GM12878 (cell line): ENCODE measurements at regions not wholly inside any gene's neighbourhood (a gene's known extent, or its start where the extent isn't known, plus 50 kb on each side); places are given as distances from the start of the nearest gene placed in this dataset.

Source experiments
- ATAC-seq: fragments of 200-7000 bp; cut with Tn5 transposase; 3 replicates; pipeline ENCODE4 v1.9.1; 2020; ENCODE audit warnings: mild to moderate bottlenecking, moderate library complexity
- BruUV-seq: library from RNA; stranded (reverse); fragments of 400-500 nt; replicated peaks from 2 replicates; lab custom pipeline; 2021; lab: Mats Ljungman, UMichigan
- CTCF ChIA-PET: fragments of 300-600 bp; sonication (Branson Sonifier 250); formaldehyde crosslinking; extraction: SDS; loops from one replicate; lab custom pipeline; 2021; ENCODE audit warnings: inconsistent platforms; lab: Yijun Ruan, JAX
- POLR2A ChIA-PET: fragments of 350-600 bp; formaldehyde crosslinking; extraction: SDS; loops from one replicate; lab custom pipeline; 2021; ENCODE audit warnings: inconsistent platforms; lab: Charles Lee
- RAD21 ChIA-PET: fragments of 300-600 bp; sonication (Branson Sonifier 250); formaldehyde crosslinking; loops from one replicate; lab custom pipeline; 2023; ENCODE audit warnings: antibody characterized with exemption; ENCODE audit not compliant: unreplicated experiment; lab: Charles Lee
- SMC1A ChIA-PET: fragments of 300-600 bp; sonication (Branson Sonifier 250); formaldehyde crosslinking; loops from one replicate; lab custom pipeline; 2023; ENCODE audit not compliant: unreplicated experiment, uncharacterized antibody; lab: Charles Lee
- DNase-seq: peaks from one replicate; pipeline ENCODE4 v3.0.0-alpha.2; 2011; ENCODE audit warnings: low read depth, low spot score
- FAIRE-seq: peaks from 3 replicates; lab custom pipeline; 2011; peaks lifted over from hg19 to GRCh38; lab: Jason Lieb, UNC
- H2AFZ ChIP-seq: 2 replicates; pipeline ENCODE4 v1.6.0; 2011; ENCODE audit warnings: low read depth, low read length, control low read depth; ENCODE audit not compliant: control insufficient read depth
- H3K27ac ChIP-seq: 2 replicates; pipeline ENCODE4 v1.5.1; 2011; ENCODE audit warnings: control low read depth; ENCODE audit not compliant: control insufficient read depth, insufficient read depth
- H3K27me3 ChIP-seq, 2 experiments: replicated peaks in 1 of 2; 2 replicates each; pipeline versions ENCODE4 v1.6.0 to v1.6.1; 2011; ENCODE audit warnings: low read length in 1 of 2; ENCODE audit not compliant: control insufficient read depth in 2 of 2, insufficient read depth in 2 of 2
- H3K36me3 ChIP-seq, 2 experiments: 2 replicates each; pipeline ENCODE4 v1.5.1; 2011; ENCODE audit warnings: low read length in 1 of 2; ENCODE audit not compliant: control insufficient read depth in 2 of 2, insufficient read depth in 2 of 2
- H3K4me1 ChIP-seq: 2 replicates; pipeline ENCODE4 v1.6.1; 2011; ENCODE audit warnings: mild to moderate bottlenecking, low read length, moderate library complexity, mixed read lengths; ENCODE audit not compliant: control insufficient read depth, insufficient read depth
- H3K4me2 ChIP-seq: 2 replicates; pipeline ENCODE4 v1.6.0; 2011; ENCODE audit warnings: control low read depth; ENCODE audit not compliant: control insufficient read depth, insufficient read depth
- H3K4me3 ChIP-seq: fragments of 200-600 bp; sonication (generic); 2 replicates; pipeline ENCODE4 v1.5.1; 2016
- H3K79me2 ChIP-seq: 2 replicates; pipeline ENCODE4 v1.6.0; 2011; ENCODE audit warnings: low read length; ENCODE audit not compliant: control insufficient read depth, insufficient read depth
- H3K9ac ChIP-seq: 2 replicates; pipeline ENCODE4 v1.8.0; 2011; ENCODE audit warnings: low read length, control low read depth, mixed read lengths; ENCODE audit not compliant: control insufficient read depth, insufficient read depth
- H3K9me3 ChIP-seq: replicated peaks from 3 replicates; pipeline ENCODE4 v1.5.1; 2011; ENCODE audit warnings: mild to moderate bottlenecking, low read length; ENCODE audit not compliant: control insufficient read depth, insufficient read depth
- H4K20me1 ChIP-seq: 2 replicates; pipeline ENCODE4 v1.6.0; 2011; ENCODE audit not compliant: control insufficient read depth, insufficient read depth
- CBFB ChIP-seq: IDR thresholded peaks from 2 replicates; pipeline ENCODE4 v1.6.1; 2016; ENCODE audit warnings: antibody characterized with exemption, low read depth
- LARP7 ChIP-seq: fragments of 450-650 bp; IDR thresholded peaks from 2 replicates; pipeline ENCODE4 v1.6.1; 2017; ENCODE audit warnings: mild to moderate bottlenecking
- NBN ChIP-seq: fragments of 450-650 bp; IDR thresholded peaks from 2 replicates; pipeline ENCODE4 v1.6.1; 2016
- NR2C2 ChIP-seq: IDR thresholded peaks from 2 replicates; pipeline ENCODE4 v1.6.1; 2011; ENCODE audit warnings: borderline replicate concordance, low read depth; ENCODE audit not compliant: control insufficient read depth, insufficient read length
- RELA ChIP-seq: fragments of 450-650 bp; IDR thresholded peaks from 2 replicates; pipeline ENCODE4 v1.8.0; 2014; ENCODE audit warnings: borderline replicate concordance; ENCODE audit not compliant: partially characterized antibody
- SIN3A ChIP-seq: IDR thresholded peaks from 2 replicates; pipeline ENCODE4 v1.6.1; 2012; ENCODE audit warnings: low read depth, low read length, improper control_type of control experiment
- WGBS: methylation state at CpG from one replicate; pipeline ENCODE4 v1.1.6; 2016; ENCODE audit warnings: low lambda C conversion rate; ENCODE audit not compliant: insufficient replicate concordance, insufficient coverage; ENCODE audit errors: missing lambda C conversion rate; 5-methylcytosine and 5-hydroxymethylcytosine counted together
- in situ Hi-C: fragments of 300-500 bp; cut with MboI; formaldehyde crosslinking; loops from 9 replicates; pipeline ENCODE4 v1.14.3; 2018; ENCODE audit warnings: mixed read lengths
- intact Hi-C: fragments of 100-400 bp; cut with micrococcal nuclease; formaldehyde crosslinking; loops from one replicate; pipeline ENCODE4 v1.14.2; 2022; ENCODE audit not compliant: unreplicated experiment
- TF ChIP-seq, protein P1 (sequence below): IDR thresholded peaks from 2 replicates; pipeline ENCODE4 v1.6.1; 2012; ENCODE audit warnings: mild to moderate bottlenecking, low read depth, low read length
- TF ChIP-seq, protein P2 (sequence below): IDR thresholded peaks from 2 replicates; pipeline ENCODE4 v1.6.1; 2011; ENCODE audit warnings: borderline replicate concordance, low read depth, mild to moderate bottlenecking, moderate library complexity, low read length; ENCODE audit not compliant: insufficient read depth, poor library complexity, severe bottlenecking

DNA sequence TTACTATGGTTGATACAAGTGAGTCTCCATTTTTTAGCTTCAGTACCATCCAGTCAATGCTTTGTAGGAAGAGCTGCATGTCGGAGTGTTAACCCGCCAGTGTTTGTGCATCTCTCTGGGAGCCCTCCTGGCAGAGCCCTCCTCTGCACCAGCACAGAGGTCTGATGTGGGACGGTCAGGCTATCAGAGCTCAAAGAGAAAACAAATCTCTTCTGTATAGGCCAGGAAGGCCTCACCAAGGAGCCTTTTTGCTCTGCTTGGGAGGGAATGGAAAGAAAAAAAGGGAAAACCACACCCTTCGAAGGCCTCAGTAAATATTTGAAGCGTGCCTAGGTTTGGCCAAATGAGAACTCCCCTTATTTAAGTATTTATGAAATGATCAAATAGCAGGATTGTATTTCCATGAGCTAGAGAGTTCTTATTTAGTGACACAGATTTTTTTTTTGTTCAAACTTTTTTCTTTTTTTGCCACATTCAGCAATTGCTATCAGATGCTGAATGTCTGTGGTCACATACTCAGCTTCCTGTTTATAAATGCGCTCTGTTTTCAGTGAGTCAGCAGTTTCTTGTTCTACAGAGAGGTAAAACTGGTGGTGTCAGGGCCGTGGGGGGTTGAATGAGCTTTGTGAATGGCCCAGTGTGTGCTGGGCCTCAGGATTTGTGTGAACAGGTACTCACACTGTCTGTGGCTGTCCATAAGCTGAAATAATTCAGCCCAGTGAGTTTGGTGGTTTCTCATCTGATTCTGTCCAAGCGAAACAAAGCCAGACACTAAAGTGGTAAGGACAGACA is 226.6 kb downstream of the SNX18 start (continued):
- TF ChIP-seq RELA: no peak

DNA sequence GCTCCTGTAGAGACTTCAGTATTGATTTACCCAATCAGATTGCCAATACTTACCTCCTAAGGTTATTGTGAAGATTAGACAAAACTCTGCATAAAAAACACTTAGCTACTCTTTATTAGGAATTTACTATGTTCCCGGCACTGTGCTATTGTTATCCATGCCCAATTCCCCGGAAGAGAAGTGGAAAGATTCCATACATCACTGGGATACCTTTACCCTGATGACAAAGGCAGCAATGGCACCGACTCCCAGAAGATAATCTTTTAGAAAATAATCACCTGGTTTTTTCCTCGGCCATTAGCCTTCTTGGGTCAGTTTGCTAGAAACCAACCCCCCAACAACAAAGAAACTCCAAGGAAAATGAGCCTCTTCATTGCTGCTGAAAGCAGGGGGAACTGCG is 226.0 kb downstream of the SNX18 start:
- no peak overlapping the region for H3K4me3 ChIP-seq
- no peaks in the 10 kb centered on the region for H3K9me3 ChIP-seq
- WGBS: 58% methylated on average over 5 of the region's 5 CpGs
- no peaks in the 10 kb centered on the region for H3K27me3 ChIP-seq
- TF ChIP-seq NBN (no peak), SIN3A (no peak), LARP7 (no peak), NR2C2 (no peak), CBFB (no peak)
- TF ChIP-seq, protein P1, sequence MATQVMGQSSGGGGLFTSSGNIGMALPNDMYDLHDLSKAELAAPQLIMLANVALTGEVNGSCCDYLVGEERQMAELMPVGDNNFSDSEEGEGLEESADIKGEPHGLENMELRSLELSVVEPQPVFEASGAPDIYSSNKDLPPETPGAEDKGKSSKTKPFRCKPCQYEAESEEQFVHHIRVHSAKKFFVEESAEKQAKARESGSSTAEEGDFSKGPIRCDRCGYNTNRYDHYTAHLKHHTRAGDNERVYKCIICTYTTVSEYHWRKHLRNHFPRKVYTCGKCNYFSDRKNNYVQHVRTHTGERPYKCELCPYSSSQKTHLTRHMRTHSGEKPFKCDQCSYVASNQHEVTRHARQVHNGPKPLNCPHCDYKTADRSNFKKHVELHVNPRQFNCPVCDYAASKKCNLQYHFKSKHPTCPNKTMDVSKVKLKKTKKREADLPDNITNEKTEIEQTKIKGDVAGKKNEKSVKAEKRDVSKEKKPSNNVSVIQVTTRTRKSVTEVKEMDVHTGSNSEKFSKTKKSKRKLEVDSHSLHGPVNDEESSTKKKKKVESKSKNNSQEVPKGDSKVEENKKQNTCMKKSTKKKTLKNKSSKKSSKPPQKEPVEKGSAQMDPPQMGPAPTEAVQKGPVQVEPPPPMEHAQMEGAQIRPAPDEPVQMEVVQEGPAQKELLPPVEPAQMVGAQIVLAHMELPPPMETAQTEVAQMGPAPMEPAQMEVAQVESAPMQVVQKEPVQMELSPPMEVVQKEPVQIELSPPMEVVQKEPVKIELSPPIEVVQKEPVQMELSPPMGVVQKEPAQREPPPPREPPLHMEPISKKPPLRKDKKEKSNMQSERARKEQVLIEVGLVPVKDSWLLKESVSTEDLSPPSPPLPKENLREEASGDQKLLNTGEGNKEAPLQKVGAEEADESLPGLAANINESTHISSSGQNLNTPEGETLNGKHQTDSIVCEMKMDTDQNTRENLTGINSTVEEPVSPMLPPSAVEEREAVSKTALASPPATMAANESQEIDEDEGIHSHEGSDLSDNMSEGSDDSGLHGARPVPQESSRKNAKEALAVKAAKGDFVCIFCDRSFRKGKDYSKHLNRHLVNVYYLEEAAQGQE: no peak
- TF ChIP-seq, protein P2, sequence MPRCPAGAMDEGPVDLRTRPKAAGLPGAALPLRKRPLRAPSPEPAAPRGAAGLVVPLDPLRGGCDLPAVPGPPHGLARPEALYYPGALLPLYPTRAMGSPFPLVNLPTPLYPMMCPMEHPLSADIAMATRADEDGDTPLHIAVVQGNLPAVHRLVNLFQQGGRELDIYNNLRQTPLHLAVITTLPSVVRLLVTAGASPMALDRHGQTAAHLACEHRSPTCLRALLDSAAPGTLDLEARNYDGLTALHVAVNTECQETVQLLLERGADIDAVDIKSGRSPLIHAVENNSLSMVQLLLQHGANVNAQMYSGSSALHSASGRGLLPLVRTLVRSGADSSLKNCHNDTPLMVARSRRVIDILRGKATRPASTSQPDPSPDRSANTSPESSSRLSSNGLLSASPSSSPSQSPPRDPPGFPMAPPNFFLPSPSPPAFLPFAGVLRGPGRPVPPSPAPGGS: no peak
- H3K4me1 ChIP-seq: peaks cover 14% of the 10 kb centered on the region
- H3K36me3 ChIP-seq: no peaks in the 10 kb centered on the region
- intact Hi-C loops (no loop called here), in situ Hi-C loops (no loop called here)
- DNase-seq (no peak), FAIRE-seq (no peak), ATAC-seq (no peak)
- POLR2A ChIA-PET: interaction anchor here (0.5 kb wide), 1 partner anchor 514 kb away, joined by 4 read pairs; no protein-coding TSS in a partner anchor
- H3K9ac ChIP-seq: no peak overlapping the region
- peak overlapping the region; percentile 88 for H2AFZ ChIP-seq
- BruUV-seq: no TSS peak
- H3K4me2 ChIP-seq: no peak overlapping the region
- H4K20me1 ChIP-seq: no peaks in the 10 kb centered on the region
- H3K79me2 ChIP-seq: no peaks in the 10 kb centered on the region
- RAD21 ChIA-PET: no interaction called here
- peak overlapping the region; percentile 61; the same call in 1 of the 2 replicates for H3K27ac ChIP-seq
- CTCF ChIA-PET: interaction anchor here (1.2 kb wide), 1 partner anchor 541 kb away, joined by 5 read pairs; no protein-coding TSS in a partner anchor
- SMC1A ChIA-PET: no interaction called here
